Chondrocyte (in vitro differentiated cells): ENCODE measurements at regions not wholly inside any gene's neighbourhood (a gene's known extent, or its start where the extent isn't known, plus 50 kb on each side); places are given as distances from the start of the nearest gene placed in this dataset.

Experiments
- DNase-seq: peaks from one replicate; pipeline ENCODE4 v3.0.0; 2021; ENCODE audit warnings: mixed read lengths, low spot score
- H3K27ac Mint-ChIP-seq: one replicate; pipeline ENCODE4 v1.8.0; 2021; ENCODE audit warnings: mild to moderate bottlenecking, moderate library complexity, mixed read lengths; ENCODE audit not compliant: unreplicated experiment
- H3K27me3 Mint-ChIP-seq: 2 replicates; pipeline ENCODE4 v1.8.0; 2021; ENCODE audit warnings: low read depth, mixed read lengths
- H3K36me3 Mint-ChIP-seq: 2 replicates; pipeline ENCODE4 v1.8.0; 2021; ENCODE audit warnings: low read depth, mixed read lengths
- H3K4me1 Mint-ChIP-seq: 2 replicates; pipeline ENCODE4 v1.8.0; 2021; ENCODE audit warnings: low read depth, mild to moderate bottlenecking, mixed read lengths
- H3K4me3 Mint-ChIP-seq: one replicate; pipeline ENCODE4 v1.8.0; 2021; ENCODE audit warnings: mild to moderate bottlenecking, moderate library complexity, mixed read lengths; ENCODE audit not compliant: unreplicated experiment
- H3K9me3 Mint-ChIP-seq: 2 replicates; pipeline ENCODE4 v1.8.0; 2021; ENCODE audit warnings: low read depth, mixed read lengths
- TF ChIP-seq, protein P1 (sequence below): fragments of 200-600 bp; sonication (generic); IDR thresholded peaks from 2 replicates; pipeline ENCODE4 v1.5.0; 2021; ENCODE audit warnings: antibody characterized with exemption, mild to moderate bottlenecking, moderate library complexity

DNA sequence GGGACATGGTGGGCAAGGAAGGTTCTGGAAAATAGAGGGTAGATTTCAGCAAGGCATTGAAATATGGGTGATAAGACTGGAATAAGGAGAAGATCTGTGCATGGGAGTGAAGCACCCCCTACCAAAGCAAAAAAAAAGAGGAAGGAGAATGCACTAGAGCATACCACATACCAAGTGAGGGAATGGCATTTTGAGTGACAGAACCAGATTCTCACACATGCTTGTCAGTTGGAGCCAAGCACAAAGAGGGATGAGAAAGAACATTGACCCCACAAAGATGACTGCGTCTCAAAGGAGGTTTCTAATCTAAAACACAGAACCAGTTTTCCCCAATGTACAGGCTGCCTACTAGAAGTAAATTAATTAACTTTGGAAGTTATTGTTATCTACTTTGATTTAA, 140.3 kb upstream of the SMAD1 start:
- peaks cover 2% of the 10 kb centered on the region for H3K27me3 Mint-ChIP-seq
- no peak for DNase-seq
- H3K36me3 Mint-ChIP-seq: no peaks in the 10 kb centered on the region
- no peak overlapping the region for H3K27ac Mint-ChIP-seq
- TF ChIP-seq, protein P1, sequence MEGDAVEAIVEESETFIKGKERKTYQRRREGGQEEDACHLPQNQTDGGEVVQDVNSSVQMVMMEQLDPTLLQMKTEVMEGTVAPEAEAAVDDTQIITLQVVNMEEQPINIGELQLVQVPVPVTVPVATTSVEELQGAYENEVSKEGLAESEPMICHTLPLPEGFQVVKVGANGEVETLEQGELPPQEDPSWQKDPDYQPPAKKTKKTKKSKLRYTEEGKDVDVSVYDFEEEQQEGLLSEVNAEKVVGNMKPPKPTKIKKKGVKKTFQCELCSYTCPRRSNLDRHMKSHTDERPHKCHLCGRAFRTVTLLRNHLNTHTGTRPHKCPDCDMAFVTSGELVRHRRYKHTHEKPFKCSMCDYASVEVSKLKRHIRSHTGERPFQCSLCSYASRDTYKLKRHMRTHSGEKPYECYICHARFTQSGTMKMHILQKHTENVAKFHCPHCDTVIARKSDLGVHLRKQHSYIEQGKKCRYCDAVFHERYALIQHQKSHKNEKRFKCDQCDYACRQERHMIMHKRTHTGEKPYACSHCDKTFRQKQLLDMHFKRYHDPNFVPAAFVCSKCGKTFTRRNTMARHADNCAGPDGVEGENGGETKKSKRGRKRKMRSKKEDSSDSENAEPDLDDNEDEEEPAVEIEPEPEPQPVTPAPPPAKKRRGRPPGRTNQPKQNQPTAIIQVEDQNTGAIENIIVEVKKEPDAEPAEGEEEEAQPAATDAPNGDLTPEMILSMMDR: no peak
- no peaks in the 10 kb centered on the region for H3K4me1 Mint-ChIP-seq
- H3K9me3 Mint-ChIP-seq: no peaks in the 10 kb centered on the region
- no peak overlapping the region for H3K4me3 Mint-ChIP-seq

DNA sequence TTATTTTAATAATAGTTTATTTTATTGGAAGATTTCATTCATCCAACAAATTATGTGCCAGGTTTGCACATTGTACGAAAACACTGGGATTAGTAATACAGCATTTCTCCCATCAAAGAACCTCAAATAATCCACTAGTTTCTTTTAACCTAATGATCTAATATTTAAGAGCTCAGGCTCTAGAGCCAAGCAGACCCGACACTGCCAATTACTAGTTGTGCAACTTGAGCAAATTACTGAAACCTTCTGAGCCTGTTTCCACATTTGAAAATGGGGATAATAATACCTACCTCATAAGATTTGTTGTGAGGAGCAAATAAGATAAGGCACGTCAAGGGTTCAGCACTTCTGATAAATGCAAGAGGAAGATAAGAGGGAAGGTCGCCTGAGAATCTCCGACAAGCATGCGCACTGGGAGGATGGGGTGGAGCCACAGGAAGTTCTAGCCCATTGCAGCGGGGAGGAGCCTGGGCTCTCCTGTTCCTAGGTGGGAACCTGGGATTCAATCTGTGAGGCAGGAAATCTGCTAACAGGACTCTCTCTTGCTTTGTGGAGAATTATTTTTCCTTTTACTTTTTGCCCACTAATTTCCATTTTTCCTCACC, 141.5 kb upstream of the SMAD1 start:
- H3K27ac Mint-ChIP-seq: no peak overlapping the region
- no peak overlapping the region for H3K4me3 Mint-ChIP-seq
- H3K27me3 Mint-ChIP-seq: peaks cover 2% of the 10 kb centered on the region
- no peak for DNase-seq
- TF ChIP-seq, protein P1: no peak
- H3K36me3 Mint-ChIP-seq: no peaks in the 10 kb centered on the region
- H3K9me3 Mint-ChIP-seq: no peaks in the 10 kb centered on the region
- H3K4me1 Mint-ChIP-seq: no peaks in the 10 kb centered on the region

DNA sequence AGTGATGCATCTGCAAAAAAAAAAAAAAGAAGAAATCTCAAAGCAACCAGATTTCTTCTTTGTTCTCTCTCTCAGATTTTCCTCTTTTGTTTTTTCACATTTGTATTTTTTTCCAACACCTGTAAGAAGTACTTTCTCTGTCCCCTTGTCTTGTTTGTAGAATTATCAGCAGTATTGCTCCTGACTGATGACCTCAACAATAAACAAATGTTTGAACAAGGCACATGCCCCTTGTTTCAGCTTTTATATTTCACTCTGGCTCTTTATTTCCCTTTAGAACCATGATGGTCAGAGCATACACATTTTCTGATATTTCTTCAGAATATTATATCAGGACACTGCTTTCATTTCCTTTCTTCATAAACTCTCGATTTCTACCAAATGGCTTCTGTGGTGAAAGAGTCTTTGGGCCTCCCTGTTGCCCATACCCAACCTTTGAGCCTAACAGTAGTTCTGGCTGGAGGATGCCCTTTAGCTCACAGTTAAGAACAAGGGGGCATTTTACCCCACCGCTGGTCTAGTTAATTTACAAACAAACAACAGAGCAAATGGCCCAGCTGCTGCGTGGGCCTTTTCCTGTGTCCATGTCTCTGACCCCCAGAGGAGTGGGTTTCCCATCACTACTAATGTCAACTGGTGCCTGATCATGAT, 142.5 kb upstream of the SMAD1 start:
- no peak overlapping the region for H3K4me3 Mint-ChIP-seq
- no peaks in the 10 kb centered on the region for H3K36me3 Mint-ChIP-seq
- no peaks in the 10 kb centered on the region for H3K9me3 Mint-ChIP-seq
- TF ChIP-seq, protein P1: no peak
- DNase-seq: no peak
- H3K4me1 Mint-ChIP-seq: no peaks in the 10 kb centered on the region
- no peak overlapping the region for H3K27ac Mint-ChIP-seq
- peaks cover 2% of the 10 kb centered on the region for H3K27me3 Mint-ChIP-seq

DNA sequence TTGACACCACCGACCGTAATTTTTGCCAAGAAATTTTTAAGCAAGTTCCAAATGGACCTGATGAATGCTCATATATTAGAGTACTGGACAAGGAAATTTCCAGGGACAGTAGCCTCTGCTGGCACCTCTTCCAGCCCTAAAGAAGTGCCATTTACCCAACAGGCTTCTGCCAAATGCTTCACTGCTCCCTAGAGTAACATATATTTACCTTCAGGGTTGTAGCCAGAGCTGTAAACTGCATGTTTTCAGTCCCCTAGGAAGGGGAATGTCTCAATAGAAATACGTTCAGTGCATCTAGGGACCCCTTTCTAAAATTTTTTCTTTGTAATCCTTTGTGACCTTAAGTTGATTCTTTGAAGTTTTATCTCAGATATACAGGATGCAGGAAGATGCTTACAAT, 143.1 kb upstream of the SMAD1 start:
- H3K4me1 Mint-ChIP-seq: no peaks in the 10 kb centered on the region
- no peak overlapping the region for H3K27ac Mint-ChIP-seq
- H3K9me3 Mint-ChIP-seq: no peaks in the 10 kb centered on the region
- H3K36me3 Mint-ChIP-seq: no peaks in the 10 kb centered on the region
- TF ChIP-seq, protein P1: no peak
- no peak overlapping the region for H3K4me3 Mint-ChIP-seq
- DNase-seq: no peak
- H3K27me3 Mint-ChIP-seq: peaks cover 2% of the 10 kb centered on the region

DNA sequence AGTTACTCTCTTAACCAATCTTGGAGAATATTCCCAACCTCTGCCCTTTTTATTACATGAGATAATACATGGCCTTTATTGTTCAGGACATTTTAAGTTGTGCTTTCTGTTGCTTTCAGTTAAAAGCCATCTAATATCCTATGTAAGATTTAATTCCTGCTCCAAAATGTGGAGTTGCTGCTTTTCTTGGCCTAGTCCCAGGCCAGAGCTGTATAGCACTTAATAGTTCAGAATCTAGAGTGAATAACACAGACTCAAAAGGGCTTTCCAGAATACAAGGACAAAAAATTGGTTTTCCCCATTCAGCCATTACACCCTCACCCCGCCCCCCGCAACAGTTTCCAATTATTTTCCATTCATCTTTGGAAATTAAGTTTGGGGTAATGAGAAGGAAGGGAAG, 144.3 kb upstream of the SMAD1 start:
- TF ChIP-seq, protein P1: no peak
- H3K4me3 Mint-ChIP-seq: no peak overlapping the region
- DNase-seq: no peak
- no peaks in the 10 kb centered on the region for H3K36me3 Mint-ChIP-seq
- no peaks in the 10 kb centered on the region for H3K4me1 Mint-ChIP-seq
- H3K27me3 Mint-ChIP-seq: peaks cover 2% of the 10 kb centered on the region
- no peaks in the 10 kb centered on the region for H3K9me3 Mint-ChIP-seq
- no peak overlapping the region for H3K27ac Mint-ChIP-seq
